RWPE1 (cell line): ENCODE measurements at regions not wholly inside any gene's neighbourhood (a gene's known extent, or its start where the extent isn't known, plus 50 kb on each side); places are given as distances from the start of the nearest gene placed in this dataset.

Experiments used
- CTCF ChIA-PET: fragments of 350-600 bp; sonication (Branson Sonifier 250); formaldehyde crosslinking; extraction: SDS; loops from one replicate; lab custom pipeline; 2021; lab: Yijun Ruan, JAX
- POLR2A ChIA-PET: fragments of 400-600 bp; formaldehyde crosslinking; extraction: SDS; loops from one replicate; lab custom pipeline; 2020; ENCODE audit warnings: antibody characterized with exemption; ENCODE audit not compliant: low non-redundant PET; lab: Yijun Ruan, JAX
- DNase-seq: peaks from one replicate; pipeline ENCODE4 v3.0.0; 2012; ENCODE audit warnings: low spot score
- H3K27ac ChIP-seq: fragments of 450-650 bp; 2 replicates; pipeline ENCODE4 v1.5.1; 2017
- TF ChIP-seq, protein P1 (sequence below): fragments of 450-650 bp; conservative IDR thresholded peaks from 2 replicates; pipeline ENCODE4 v1.5.1; 2017; ENCODE audit warnings: low read depth, mild to moderate bottlenecking

GRCh38 chr15:45743426-45744235 is 108.8 kb downstream of the SQOR start:
- POLR2A ChIA-PET, result no interaction called here
- H3K27ac ChIP-seq, result no peak overlapping the region
- DNase-seq, result no peak
- CTCF ChIA-PET, result no interaction called here
- TF ChIP-seq, protein P1, sequence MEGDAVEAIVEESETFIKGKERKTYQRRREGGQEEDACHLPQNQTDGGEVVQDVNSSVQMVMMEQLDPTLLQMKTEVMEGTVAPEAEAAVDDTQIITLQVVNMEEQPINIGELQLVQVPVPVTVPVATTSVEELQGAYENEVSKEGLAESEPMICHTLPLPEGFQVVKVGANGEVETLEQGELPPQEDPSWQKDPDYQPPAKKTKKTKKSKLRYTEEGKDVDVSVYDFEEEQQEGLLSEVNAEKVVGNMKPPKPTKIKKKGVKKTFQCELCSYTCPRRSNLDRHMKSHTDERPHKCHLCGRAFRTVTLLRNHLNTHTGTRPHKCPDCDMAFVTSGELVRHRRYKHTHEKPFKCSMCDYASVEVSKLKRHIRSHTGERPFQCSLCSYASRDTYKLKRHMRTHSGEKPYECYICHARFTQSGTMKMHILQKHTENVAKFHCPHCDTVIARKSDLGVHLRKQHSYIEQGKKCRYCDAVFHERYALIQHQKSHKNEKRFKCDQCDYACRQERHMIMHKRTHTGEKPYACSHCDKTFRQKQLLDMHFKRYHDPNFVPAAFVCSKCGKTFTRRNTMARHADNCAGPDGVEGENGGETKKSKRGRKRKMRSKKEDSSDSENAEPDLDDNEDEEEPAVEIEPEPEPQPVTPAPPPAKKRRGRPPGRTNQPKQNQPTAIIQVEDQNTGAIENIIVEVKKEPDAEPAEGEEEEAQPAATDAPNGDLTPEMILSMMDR, result no peak

DNA sequence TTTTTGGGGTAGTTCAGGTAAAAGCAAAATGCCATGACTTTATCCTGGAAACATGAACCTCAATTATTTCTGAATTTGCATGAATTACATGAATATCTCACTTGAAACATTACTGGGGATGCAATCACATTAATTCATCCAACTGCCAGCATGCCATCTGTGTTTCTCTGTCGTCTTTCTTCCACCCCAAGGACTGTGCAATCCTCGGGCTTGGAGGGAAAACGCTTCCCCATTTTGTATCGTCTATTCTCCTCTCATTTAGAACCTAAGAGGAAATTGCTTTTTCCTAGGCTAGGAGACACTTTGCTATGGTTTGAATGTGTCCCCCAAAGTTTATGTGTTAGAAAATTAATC is 109.4 kb downstream of the SQOR start:
- H3K27ac ChIP-seq, result no peak overlapping the region
- no peak for DNase-seq
- TF ChIP-seq, protein P1, result no peak
- CTCF ChIA-PET, result no interaction called here
- POLR2A ChIA-PET, result no interaction called here

DNA sequence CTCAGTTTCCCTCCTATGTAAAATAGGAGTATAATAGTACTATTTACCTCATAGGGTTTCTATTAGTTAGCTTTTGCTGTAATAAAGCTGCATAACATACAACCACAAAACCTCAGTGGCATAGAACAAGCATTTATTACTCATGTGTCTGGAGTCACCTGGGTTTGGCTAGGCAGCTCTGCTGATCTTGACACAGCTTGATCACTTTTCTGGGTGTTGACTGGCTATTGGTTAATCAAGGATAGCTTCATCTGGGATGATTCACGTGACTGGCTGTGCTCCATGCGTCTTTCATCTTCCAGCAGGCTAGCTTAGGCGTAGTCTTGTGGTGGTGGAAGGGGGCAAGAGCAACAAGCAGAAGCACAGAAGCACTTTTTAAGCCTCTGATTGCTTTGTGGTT is 112.6 kb downstream of the SQOR start:
- ChIA-PET POLR2A (no interaction called here), CTCF (no interaction called here)
- peak; percentile 9 for DNase-seq
- no peak overlapping the region for H3K27ac ChIP-seq
- TF ChIP-seq, protein P1, result no peak

GRCh38 chr15:45751629-45752028 is 116.8 kb downstream of the SQOR start:
- no peak for DNase-seq
- no peak overlapping the region for H3K27ac ChIP-seq
- CTCF ChIA-PET, result no interaction called here
- TF ChIP-seq, protein P1, result no peak
- POLR2A ChIA-PET, result no interaction called here

DNA sequence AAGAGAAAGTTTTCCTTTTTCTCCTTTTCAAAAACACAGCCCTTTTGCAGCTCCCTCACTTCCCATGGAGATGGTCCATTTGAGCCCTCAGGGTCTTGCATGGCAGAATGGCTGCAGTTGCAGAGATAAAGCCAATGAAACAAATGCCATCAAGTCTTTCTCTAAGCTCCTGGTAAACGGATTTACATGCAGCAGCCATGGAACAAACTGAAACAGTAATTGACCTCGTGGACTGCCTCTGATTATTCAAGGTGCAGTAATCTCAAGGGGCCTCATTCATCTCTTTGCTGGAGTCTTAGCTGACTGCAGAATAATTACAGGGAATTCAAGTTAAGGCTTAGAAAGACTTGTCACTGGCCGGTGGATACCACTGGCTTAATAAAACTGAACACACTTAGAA is 125.1 kb downstream of the SQOR start:
- TF ChIP-seq, protein P1, result no peak
- no peak for DNase-seq
- H3K27ac ChIP-seq, result no peak overlapping the region
- POLR2A ChIA-PET, result no interaction called here
- CTCF ChIA-PET, result interaction anchor here (0.5 kb wide), 1 partner anchor 738 kb away, joined by 3 read pairs; no protein-coding TSS in a partner anchor

GRCh38 chr15:45762726-45763125 is 127.9 kb downstream of the SQOR start:
- no peak for DNase-seq
- TF ChIP-seq, protein P1, result no peak
- ChIA-PET CTCF (interaction anchor here (0.6 to 0.7 kb wide), 2 partner anchors 39 to 531 kb away, joined by 4 read pairs; no protein-coding TSS in a partner anchor), POLR2A (no interaction called here)
- no peak overlapping the region for H3K27ac ChIP-seq
